ENCODE measurements at regions not wholly inside any gene's neighbourhood (a gene's known extent, or its start where the extent isn't known, plus 50 kb on each side); places are given as distances from the start of the nearest gene placed in this dataset.

DNA sequence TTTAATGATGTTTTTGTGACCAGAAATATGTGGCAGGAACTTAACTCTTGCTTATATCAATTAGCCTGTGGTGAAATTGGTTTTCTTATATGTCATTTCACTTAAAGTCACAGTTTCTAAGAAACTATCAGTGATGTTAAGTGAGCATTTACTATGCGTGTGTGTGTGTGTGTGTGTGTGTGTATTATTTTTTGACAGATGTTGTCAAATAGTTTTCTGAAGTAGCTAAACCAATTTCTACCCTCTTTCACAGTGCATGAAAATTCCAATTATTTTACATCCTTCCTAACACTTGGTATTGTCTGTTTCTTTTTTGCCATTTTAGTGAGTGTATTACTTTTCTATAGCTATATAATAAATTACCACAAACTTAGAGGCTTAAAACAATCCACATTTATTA, 122.1 kb upstream of the CAND1 start:
- TF ChIP-seq POLR2A (IDR thresholded peaks at IDR 0.05; ENCODE audit: low read depth, low read length) (no peak), POLR2AphosphoS5 (IDR thresholded peaks at IDR 0.05; ENCODE audit: low read depth, low read length) (no peak), TAF1 (IDR thresholded peaks at IDR 0.05; ENCODE audit: low read depth, low read length) (no peak)

Data from GM12891 (cell line).